ENCODE measurements at regions not wholly inside any gene's neighbourhood (a gene's known extent, or its start where the extent isn't known, plus 50 kb on each side); places are given as distances from the start of the nearest gene placed in this dataset.

- TF ChIP-seq, protein P1, sequence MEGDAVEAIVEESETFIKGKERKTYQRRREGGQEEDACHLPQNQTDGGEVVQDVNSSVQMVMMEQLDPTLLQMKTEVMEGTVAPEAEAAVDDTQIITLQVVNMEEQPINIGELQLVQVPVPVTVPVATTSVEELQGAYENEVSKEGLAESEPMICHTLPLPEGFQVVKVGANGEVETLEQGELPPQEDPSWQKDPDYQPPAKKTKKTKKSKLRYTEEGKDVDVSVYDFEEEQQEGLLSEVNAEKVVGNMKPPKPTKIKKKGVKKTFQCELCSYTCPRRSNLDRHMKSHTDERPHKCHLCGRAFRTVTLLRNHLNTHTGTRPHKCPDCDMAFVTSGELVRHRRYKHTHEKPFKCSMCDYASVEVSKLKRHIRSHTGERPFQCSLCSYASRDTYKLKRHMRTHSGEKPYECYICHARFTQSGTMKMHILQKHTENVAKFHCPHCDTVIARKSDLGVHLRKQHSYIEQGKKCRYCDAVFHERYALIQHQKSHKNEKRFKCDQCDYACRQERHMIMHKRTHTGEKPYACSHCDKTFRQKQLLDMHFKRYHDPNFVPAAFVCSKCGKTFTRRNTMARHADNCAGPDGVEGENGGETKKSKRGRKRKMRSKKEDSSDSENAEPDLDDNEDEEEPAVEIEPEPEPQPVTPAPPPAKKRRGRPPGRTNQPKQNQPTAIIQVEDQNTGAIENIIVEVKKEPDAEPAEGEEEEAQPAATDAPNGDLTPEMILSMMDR (IDR thresholded peaks at IDR 0.05), result no peak
- no peak overlapping the region for H3K4me3 Mint-ChIP-seq
- intact Hi-C loops (cut with micrococcal nuclease), result no loop called here
- ChIA-PET POLR2A (no interaction called here), CTCF (interaction anchor here (1.8 kb wide), 1 partner anchor 10 kb away, joined by 13 read pairs; no protein-coding TSS in a partner anchor)
- H3K27me3 Mint-ChIP-seq, result no peaks in the 10 kb centered on the region
- no peaks in the 10 kb centered on the region for H3K9me3 Mint-ChIP-seq
- H3K4me1 Mint-ChIP-seq, result peaks cover 9% of the 10 kb centered on the region
- H3K36me3 Mint-ChIP-seq (ENCODE audit: low read depth), result no peaks in the 10 kb centered on the region
- ATAC-seq (ENCODE audit: low read depth) (no peak), DNase-seq (no peak)
- H3K27ac Mint-ChIP-seq, result no peak overlapping the region
Observed at GRCh38 chr13:31919971-31920726, 111.4 kb upstream of the FRY start.

GRCh38 chr13:31920727-31921100, 110.9 kb upstream of the FRY start:
- no peaks in the 10 kb centered on the region for H3K9me3 Mint-ChIP-seq
- intact Hi-C loops (cut with micrococcal nuclease), result no loop called here
- TF ChIP-seq, protein P1 (IDR thresholded peaks at IDR 0.05), result no peak

DNA sequence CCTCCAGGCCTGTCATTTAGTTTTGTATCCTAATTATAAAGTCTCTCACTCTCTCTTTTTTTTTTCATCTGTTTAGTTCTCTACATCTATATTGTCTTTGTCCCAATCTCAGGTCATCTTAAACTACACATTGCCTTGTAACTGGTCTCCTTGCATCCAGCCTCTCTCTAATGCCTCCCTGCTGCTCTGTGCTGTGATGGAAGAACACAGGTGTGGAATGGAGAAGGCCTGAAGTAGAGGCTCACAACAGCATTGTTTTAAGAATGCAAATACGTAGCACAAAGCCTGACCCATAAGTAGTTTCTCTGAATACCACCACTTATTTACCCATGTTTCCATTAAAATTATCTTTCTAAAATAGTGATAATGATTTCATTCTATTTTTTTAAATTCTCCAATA, 108.8 kb upstream of the FRY start:
- Mint-ChIP-seq H3K36me3 (ENCODE audit: low read depth) (no peaks in the 10 kb centered on the region), H3K4me3 (no peak overlapping the region), H3K9me3 (no peaks in the 10 kb centered on the region), H3K4me1 (peaks cover 11% of the 10 kb centered on the region), H3K27ac (no peak overlapping the region), H3K27me3 (no peaks in the 10 kb centered on the region)
- intact Hi-C loops (cut with micrococcal nuclease), result no loop called here
- POLR2A ChIA-PET, result interaction anchor here (0.7 kb wide), 1 partner anchor 505 kb away, joined by 3 read pairs; the partner anchor contains the start of gene N4BP2L1
- CTCF ChIA-PET, result interaction anchor here (1.6 kb wide), 1 partner anchor 13 kb away, joined by 6 read pairs; no protein-coding TSS in a partner anchor
- ATAC-seq (ENCODE audit: low read depth) (no peak), DNase-seq (no peak)
- TF ChIP-seq, protein P1 (IDR thresholded peaks at IDR 0.05), result no peak

More at GRCh38 chr13:31920727-31921100, 110.9 kb upstream of the FRY start:
- Mint-ChIP-seq H3K4me3 (no peak overlapping the region), H3K27me3 (no peaks in the 10 kb centered on the region), H3K4me1 (peaks cover 9% of the 10 kb centered on the region), H3K27ac (no peak overlapping the region), H3K36me3 (ENCODE audit: low read depth) (no peaks in the 10 kb centered on the region)
- ATAC-seq (ENCODE audit: low read depth) (no peak), DNase-seq (no peak)
- POLR2A ChIA-PET, result no interaction called here
- CTCF ChIA-PET, result no interaction called here

GRCh38 chr13:31923134-31923763, 108.3 kb upstream of the FRY start:
- no peaks in the 10 kb centered on the region for H3K9me3 Mint-ChIP-seq
- H3K27me3 Mint-ChIP-seq, result no peaks in the 10 kb centered on the region
- H3K4me1 Mint-ChIP-seq, result peaks cover 14% of the 10 kb centered on the region
- ATAC-seq (ENCODE audit: low read depth) (no peak), DNase-seq (no peak)
- CTCF ChIA-PET, result interaction anchor here (1.6 kb wide), 1 partner anchor 13 kb away, joined by 6 read pairs; no protein-coding TSS in a partner anchor
- no peaks in the 10 kb centered on the region for H3K36me3 Mint-ChIP-seq (ENCODE audit: low read depth)
- POLR2A ChIA-PET, result interaction anchor here (0.7 kb wide), 1 partner anchor 505 kb away, joined by 3 read pairs; the partner anchor contains the start of gene N4BP2L1
- H3K4me3 Mint-ChIP-seq, result no peak overlapping the region
- no peak overlapping the region for H3K27ac Mint-ChIP-seq
- TF ChIP-seq, protein P1 (IDR thresholded peaks at IDR 0.05), result no peak
- intact Hi-C loops (cut with micrococcal nuclease), result no loop called here

GRCh38 chr13:31925079-31925478, 106.5 kb upstream of the FRY start:
- CTCF ChIA-PET, result interaction anchor here (1.0 kb wide), 1 partner anchor 15 kb away, joined by 4 read pairs; no protein-coding TSS in a partner anchor
- POLR2A ChIA-PET, result no interaction called here
- intact Hi-C loops (cut with micrococcal nuclease), result no loop called here
- no peaks in the 10 kb centered on the region for H3K36me3 Mint-ChIP-seq (ENCODE audit: low read depth)
- no peak for ATAC-seq (ENCODE audit: low read depth)
- TF ChIP-seq, protein P1 (IDR thresholded peaks at IDR 0.05), result no peak
- H3K4me3 Mint-ChIP-seq, result no peak overlapping the region
- DNase-seq, result no peak
- no peak overlapping the region for H3K27ac Mint-ChIP-seq
- no peaks in the 10 kb centered on the region for H3K27me3 Mint-ChIP-seq
- H3K9me3 Mint-ChIP-seq, result no peaks in the 10 kb centered on the region
- H3K4me1 Mint-ChIP-seq, result peaks cover 14% of the 10 kb centered on the region
